HG03196 (cell line): ENCODE measurements at regions not wholly inside any gene's neighbourhood (a gene's known extent, or its start where the extent isn't known, plus 50 kb on each side); places are given as distances from the start of the nearest gene placed in this dataset.
"Not testable (repeated sequence)": the region's sequence is repeated elsewhere in the genome, so short reads cannot be mapped to it uniquely, and the experiment has no call there.

Experiments
- ATAC-seq: cut with Tn5 transposase; IDR thresholded peaks from one replicate; pipeline ENCODE4 v1.9.1; 2021; ENCODE audit not compliant: unreplicated experiment

DNA sequence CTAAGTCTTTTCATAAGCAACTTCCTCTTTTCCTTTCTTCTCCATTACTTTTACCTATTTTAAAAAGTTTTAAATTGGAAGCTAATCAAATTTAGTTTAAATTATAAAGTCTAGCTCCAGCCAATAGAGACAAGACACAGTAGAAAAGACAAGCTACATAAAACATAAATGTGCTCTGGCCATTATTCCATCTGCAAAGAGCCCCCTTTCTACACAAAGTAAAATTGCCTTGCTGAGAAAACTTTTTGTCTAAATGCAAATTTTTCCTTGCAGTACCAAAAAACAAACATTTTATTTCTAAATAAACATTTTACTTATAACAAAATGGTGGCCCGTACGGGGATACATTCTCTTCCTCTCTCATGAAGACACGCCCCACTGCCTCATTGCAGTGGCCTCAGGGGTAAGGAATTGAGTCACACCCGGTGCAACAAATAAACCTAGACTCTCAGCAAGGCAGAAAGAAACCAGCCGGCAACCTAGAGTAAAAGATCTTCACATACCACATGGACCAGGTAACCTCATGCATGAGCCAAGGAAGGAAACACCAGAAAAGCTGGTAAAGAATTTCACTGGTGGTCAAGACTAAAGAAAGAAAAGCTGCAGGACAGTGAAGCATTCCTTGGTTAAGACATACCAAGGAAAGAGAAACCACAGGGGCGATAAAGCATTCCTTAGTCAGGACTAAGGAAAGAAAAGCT, 71.6 kb upstream of the ZNF746 start:
- ATAC-seq, result no peak

DNA sequence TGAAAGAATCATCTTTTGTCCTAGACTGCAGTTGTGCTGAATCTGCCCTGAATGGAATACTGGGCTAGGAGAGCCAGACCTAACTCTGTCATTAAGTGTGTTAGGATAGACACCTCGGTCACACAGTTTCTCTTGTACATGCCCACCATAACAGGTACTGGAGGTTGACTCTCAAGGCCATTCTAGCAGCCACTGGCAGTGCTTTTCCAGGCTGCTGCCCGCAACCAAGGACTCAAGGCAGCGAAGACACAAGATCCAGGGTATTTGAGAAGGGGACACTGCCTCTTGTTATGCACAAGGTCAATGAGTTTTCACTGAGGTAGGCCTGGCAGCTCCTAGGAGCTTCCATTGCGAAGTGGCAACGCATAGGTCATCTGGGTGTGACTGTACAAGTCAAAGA, 70.6 kb upstream of the ZNF746 start:
- ATAC-seq, result no peak

- no peak for ATAC-seq
Measured at GRCh38 chr7:149566103-149566502, 68.5 kb upstream of the ZNF746 start.

GRCh38 chr7:149565096-149565382, 67.4 kb upstream of the ZNF746 start:
- ATAC-seq, result no peak

DNA sequence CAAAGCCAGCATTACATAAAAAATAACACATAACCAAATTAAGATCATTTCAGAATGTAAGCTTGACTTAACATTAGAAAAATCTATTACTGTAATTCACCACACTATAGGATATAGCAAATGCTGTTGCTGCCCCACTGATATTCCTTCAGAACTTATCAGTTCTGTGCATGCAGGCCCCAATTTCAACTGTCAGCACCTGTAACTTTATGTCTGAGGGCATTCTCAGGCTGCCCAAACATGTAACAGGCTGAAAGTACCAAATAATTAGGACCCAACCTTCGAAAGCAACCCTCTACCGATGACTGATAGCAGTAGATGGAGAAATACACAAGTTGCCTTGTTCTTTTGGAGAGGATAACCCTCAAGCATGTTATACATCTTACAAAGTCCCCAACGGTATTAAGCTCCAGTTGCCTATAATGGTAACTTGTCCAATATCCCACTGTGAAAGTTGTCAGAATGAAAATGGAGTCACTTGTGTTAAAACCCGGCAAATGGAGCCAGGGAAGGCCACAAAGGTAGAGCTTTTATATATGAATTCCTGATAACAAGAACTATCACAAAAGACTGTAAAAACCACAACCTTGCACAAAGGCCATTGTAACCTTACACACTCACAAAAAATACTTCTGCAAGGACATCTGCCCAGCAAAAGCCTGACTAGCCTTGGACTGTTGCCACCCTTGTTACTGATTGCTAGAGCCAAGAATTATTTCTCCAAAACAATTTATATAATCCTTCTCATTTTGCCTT, 66.9 kb upstream of the ZNF746 start:
- no peak for ATAC-seq

GRCh38 chr7:149562602-149563001, 65.0 kb upstream of the ZNF746 start:
- ATAC-seq, result no peak

GRCh38 chr7:149561072-149561471, 63.5 kb upstream of the ZNF746 start:
- ATAC-seq, result no peak

DNA sequence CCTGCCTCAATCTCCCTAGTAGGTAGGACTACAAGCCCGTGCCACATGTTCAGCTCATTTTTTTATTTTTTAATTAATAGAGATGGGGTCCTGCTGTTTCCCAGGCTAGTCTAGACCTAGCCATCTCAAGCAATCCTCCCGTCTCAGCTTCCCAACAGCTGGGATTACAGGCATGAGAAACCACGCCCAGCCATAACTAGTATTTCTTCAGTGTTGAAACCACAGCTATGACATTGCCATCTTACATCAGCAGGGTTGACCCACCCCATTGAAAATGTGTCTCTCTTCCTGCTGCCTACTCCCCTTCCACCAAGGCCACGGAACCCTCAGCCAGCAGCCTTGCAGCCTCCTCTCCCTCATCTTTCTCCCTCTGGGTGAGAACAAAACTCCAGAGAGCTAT, 62.1 kb upstream of the ZNF746 start:
- ATAC-seq, result no peak

- no peak for ATAC-seq
Measured at GRCh38 chr7:149558149-149558861, 60.7 kb upstream of the ZNF746 start.

DNA sequence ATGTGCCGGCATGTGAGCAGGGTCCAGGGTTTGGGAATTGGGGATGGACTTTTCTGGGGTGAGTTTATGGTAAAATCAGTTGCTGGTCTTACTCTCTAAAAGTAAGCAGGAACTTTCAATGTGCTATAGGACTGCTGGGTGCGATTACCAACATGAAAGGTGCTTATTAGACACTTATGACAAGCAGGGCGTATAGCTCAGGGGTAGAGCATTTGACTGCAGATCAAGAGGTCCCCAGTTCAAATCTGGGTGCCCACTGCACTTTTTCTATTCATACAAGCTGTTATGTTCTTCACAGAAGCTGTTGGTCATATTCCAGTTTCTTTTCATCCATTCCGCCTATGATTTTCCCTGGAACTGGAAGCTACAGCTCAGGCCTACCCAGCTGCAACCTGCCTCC, 58.9 kb upstream of the ZNF746 start:
- not testable (repeated sequence) for ATAC-seq

DNA sequence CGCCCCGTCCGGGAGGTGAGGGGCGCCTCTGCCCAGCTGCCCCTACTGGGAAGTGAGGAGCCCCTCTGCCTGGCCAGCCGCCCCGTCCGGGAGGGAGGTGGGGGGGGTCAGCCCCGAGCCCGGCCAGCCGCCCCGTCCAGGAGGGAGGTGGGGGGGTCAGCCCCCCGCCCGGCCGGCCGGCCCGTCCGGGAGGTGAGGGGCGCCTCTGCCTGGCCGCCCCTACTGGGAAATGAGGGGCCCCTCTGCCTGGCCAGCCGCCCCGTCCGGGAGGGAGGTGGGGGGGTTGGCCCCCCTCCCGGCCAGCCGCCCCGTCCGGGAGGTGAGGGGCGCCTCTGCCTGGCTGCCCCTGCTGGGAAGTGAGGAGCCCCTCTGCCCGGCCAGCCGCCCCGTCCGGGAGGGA, 57.2 kb upstream of the ZNF746 start:
- ATAC-seq, result not testable (repeated sequence)

DNA sequence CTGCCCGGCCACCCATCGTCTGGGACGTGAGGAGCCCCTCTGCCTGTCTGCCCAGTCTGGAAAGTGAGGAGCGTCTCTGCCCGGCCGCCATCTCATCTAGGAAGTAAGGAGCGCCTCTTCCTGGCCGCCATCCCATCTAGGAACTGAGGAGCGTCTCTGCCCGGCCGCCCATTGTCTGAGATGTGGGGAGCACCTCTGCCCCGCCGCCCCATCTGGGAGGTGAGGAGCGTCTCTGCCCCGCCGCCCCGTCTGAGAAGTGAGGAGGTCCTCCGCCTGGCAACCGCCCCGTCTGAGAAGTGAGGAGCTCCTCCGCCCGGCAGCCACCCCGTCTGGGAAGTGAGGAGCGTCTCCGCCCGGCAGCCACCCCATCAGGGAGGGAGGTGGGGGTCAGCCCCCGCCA, 56.4 kb upstream of the ZNF746 start:
- not testable (repeated sequence) for ATAC-seq

- ATAC-seq, result no peak
Measured at GRCh38 chr7:149552799-149553198, 55.2 kb upstream of the ZNF746 start.
